Osteoblast (primary cell): ENCODE measurements at regions not wholly inside any gene's neighbourhood (a gene's known extent, or its start where the extent isn't known, plus 50 kb on each side); places are given as distances from the start of the nearest gene placed in this dataset.

Experiments used
- DNase-seq: peaks from one replicate; pipeline ENCODE4 v3.0.0; 2011; ENCODE audit warnings: low spot score, mixed read lengths; ENCODE audit not compliant: insufficient read length; ENCODE audit errors: missing footprints
- H2AFZ ChIP-seq: 2 replicates; pipeline ENCODE4 v1.6.0; 2011; ENCODE audit warnings: mild to moderate bottlenecking, low read length
- H3K27ac ChIP-seq: 2 replicates; pipeline ENCODE4 v1.5.1; 2011; ENCODE audit warnings: mild to moderate bottlenecking, low read depth, low read length, moderate library complexity
- H3K27me3 ChIP-seq: 2 replicates; pipeline ENCODE4 v1.6.0; 2012; ENCODE audit warnings: mild to moderate bottlenecking, control low read depth, inconsistent platforms, low read length, moderate library complexity; ENCODE audit not compliant: insufficient read depth
- H3K36me3 ChIP-seq: 2 replicates; pipeline ENCODE4 v1.5.1; 2011; ENCODE audit warnings: mild to moderate bottlenecking, low read length, control low read depth, moderate library complexity; ENCODE audit not compliant: insufficient read depth
- H3K4me1 ChIP-seq: 2 replicates; pipeline ENCODE4 v1.5.1; 2011; ENCODE audit warnings: mild to moderate bottlenecking, low read length, control low read depth, moderate library complexity; ENCODE audit not compliant: insufficient read depth
- H3K4me2 ChIP-seq: 2 replicates; pipeline ENCODE4 v1.6.0; 2011; ENCODE audit warnings: mild to moderate bottlenecking, low read length; ENCODE audit not compliant: insufficient read depth
- H3K4me3 ChIP-seq: fragments of 200-600 bp; sonication (generic); 3 replicates; pipeline ENCODE4 v1.5.1; 2012; ENCODE audit warnings: mild to moderate bottlenecking, low read length, inconsistent platforms; ENCODE audit not compliant: insufficient read depth
- H3K79me2 ChIP-seq: 2 replicates; pipeline ENCODE4 v1.6.0; 2012; ENCODE audit warnings: mild to moderate bottlenecking, low read length, control low read depth, inconsistent platforms; ENCODE audit not compliant: insufficient read depth
- H3K9me3 ChIP-seq: 2 replicates; pipeline ENCODE4 v1.5.1; 2011; ENCODE audit warnings: low read depth, low read length, control low read depth
- H4K20me1 ChIP-seq: 2 replicates; pipeline ENCODE4 v1.6.0; 2012; ENCODE audit warnings: mild to moderate bottlenecking, low read length, control low read depth; ENCODE audit not compliant: insufficient read depth
- CTCF ChIP-seq: IDR thresholded peaks from 2 replicates; pipeline ENCODE4 v1.5.1; 2011; ENCODE audit warnings: mild to moderate bottlenecking, low read depth, low read length, moderate library complexity; ENCODE audit errors: extremely low read depth

DNA sequence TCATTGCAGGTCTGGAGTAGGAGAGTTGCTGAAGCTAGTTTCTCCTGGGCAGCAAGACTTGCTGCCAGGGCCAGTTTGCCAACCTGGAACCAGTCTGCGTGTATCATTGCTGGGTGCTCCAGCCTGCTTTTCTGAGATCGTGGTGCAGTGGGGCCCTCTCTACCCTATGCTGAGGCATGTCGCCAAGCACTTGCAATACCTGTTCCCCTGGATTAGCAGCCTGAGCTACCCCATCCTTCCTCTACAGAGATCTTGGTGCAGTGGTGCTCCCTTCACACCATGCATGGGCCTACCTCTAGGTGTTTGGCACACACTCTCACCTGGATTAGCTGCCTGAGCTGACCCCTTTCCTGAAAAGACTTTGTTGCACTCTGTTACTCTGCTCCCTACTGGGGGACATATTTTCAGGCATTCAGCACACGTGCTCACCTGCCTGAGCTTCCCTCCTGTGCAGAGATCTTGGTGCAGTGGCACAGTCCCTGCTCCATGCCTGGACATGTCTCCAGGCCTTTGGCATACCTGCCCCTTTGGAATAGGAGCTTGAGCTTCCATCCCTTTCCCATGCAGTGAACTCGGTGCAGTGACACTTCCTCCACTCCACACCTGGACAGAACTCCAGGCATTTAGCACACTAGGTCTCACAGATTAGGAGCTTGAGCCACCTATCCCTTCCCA, 133.7 kb upstream of the CXCL13 start:
- H3K4me1 ChIP-seq = no peaks in the 10 kb centered on the region
- H3K9me3 ChIP-seq = no peaks in the 10 kb centered on the region
- no peak overlapping the region for H3K4me2 ChIP-seq
- H3K36me3 ChIP-seq = no peaks in the 10 kb centered on the region
- peak; percentile 31 for DNase-seq
- H3K4me3 ChIP-seq = no peak overlapping the region
- H2AFZ ChIP-seq = no peak overlapping the region
- H3K79me2 ChIP-seq = no peaks in the 10 kb centered on the region
- peaks cover 8% of the 10 kb centered on the region for H3K27me3 ChIP-seq
- no peak for TF ChIP-seq CTCF
- H3K27ac ChIP-seq = no peak overlapping the region
- H4K20me1 ChIP-seq = no peaks in the 10 kb centered on the region

DNA sequence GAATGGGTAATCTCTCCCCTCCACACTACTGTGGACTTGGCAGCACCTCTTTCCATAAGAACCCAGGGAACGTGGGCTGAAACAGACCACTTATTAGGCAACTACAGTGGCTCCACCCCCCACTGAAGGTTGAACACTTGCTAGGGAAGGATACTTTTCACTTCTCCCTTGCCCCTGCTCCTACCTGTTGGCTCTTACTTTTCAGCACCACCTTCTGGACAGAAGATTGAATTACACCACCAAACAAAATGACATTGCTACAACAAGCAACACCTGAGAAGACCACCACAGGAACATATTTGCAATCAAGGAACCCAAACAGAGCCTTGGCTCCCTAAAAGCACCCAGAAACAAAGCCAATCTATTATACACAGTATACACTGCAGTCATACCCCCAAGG, 132.1 kb upstream of the CXCL13 start:
- no peaks in the 10 kb centered on the region for H3K79me2 ChIP-seq
- H3K9me3 ChIP-seq = no peaks in the 10 kb centered on the region
- H3K4me1 ChIP-seq = no peaks in the 10 kb centered on the region
- H2AFZ ChIP-seq = no peak overlapping the region
- H3K27me3 ChIP-seq = peaks cover 8% of the 10 kb centered on the region
- H4K20me1 ChIP-seq = no peaks in the 10 kb centered on the region
- H3K4me2 ChIP-seq = no peak overlapping the region
- DNase-seq = no peak
- peak; percentile 49 for TF ChIP-seq CTCF
- H3K36me3 ChIP-seq = no peaks in the 10 kb centered on the region
- no peak overlapping the region for H3K4me3 ChIP-seq
- H3K27ac ChIP-seq = no peak overlapping the region

- Histone ChIP-seq H3K79me2 (no peaks in the 10 kb centered on the region), H4K20me1 (no peaks in the 10 kb centered on the region), H3K27ac (no peak overlapping the region), H3K4me3 (no peak overlapping the region), H3K4me1 (no peaks in the 10 kb centered on the region), H3K27me3 (peaks cover 10% of the 10 kb centered on the region), H3K9me3 (no peaks in the 10 kb centered on the region), H2AFZ (no peak overlapping the region), H3K36me3 (no peaks in the 10 kb centered on the region), H3K4me2 (no peak overlapping the region)
- DNase-seq = no peak
- TF ChIP-seq CTCF = no peak
Observed at GRCh38 chr4:77481856-77482255, 123.8 kb upstream of the CXCL13 start.

DNA sequence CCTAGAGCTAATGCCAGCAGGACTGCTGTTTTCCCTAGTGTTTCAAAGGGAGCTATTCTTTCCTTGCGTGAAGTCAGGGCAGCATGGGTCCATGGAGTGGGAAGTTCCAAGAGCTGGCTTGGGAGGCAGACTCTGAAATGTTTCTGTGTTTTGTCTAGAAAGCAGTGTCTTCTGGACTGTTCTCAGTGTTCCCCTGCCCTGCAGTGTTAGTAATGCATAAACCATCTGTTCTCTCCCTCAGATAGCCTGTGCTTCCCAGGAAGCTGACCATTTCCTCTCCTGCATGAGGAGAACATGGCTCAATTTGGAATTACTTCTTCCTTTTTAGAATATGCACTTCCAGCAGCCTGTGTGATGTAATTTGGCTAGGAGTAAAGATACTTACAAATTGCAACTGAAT, 116.7 kb upstream of the CXCL13 start:
- Histone ChIP-seq H3K27me3 (peaks cover 5% of the 10 kb centered on the region), H3K4me2 (no peak overlapping the region), H2AFZ (no peak overlapping the region), H3K27ac (no peak overlapping the region), H3K9me3 (no peaks in the 10 kb centered on the region), H3K4me3 (no peak overlapping the region), H3K36me3 (no peaks in the 10 kb centered on the region), H3K79me2 (no peaks in the 10 kb centered on the region), H3K4me1 (no peaks in the 10 kb centered on the region), H4K20me1 (no peaks in the 10 kb centered on the region)
- TF ChIP-seq CTCF = no peak
- DNase-seq = no peak
